Peyer's patch (tissue), 4 donors: ENCODE measurements at regions not wholly inside any gene's neighbourhood (a gene's known extent, or its start where the extent isn't known, plus 50 kb on each side); places are given as distances from the start of the nearest gene placed in this dataset.

Experiments used
- DNase-seq, 3 donors: peaks; one replicate each; pipeline ENCODE4 v3.0.0-alpha.2; 2017 to 2019
- H3K27ac ChIP-seq, 4 donors: fragments of 200-600 bp; sonication (generic); one replicate each; pipeline ENCODE4 v1.5.1; 2016 to 2019
- H3K27me3 ChIP-seq, 2 donors: fragments of 200-600 bp; sonication (generic); one replicate each; pipeline ENCODE4 v1.5.1; 2019
- H3K36me3 ChIP-seq, 3 donors: fragments of 200-600 bp; sonication (generic); one replicate each; pipeline ENCODE4 v1.5.1; 2016 to 2019
- H3K4me1 ChIP-seq, 4 donors: fragments of 200-600 bp; sonication (generic); one replicate each; pipeline ENCODE4 v1.5.1; 2016 to 2019
- H3K4me3 ChIP-seq, 4 donors: fragments of 200-600 bp; sonication (generic); 1 replicate in 3 of 4; 2 replicates in 1 of 4; pipeline ENCODE4 v1.5.1; 2016 to 2019; ENCODE audit warnings: mild to moderate bottlenecking in 1 of 4
- H3K9me3 ChIP-seq, 4 donors: fragments of 200-600 bp; sonication (generic); one replicate each; pipeline ENCODE4 v1.5.1; 2016 to 2019; ENCODE audit warnings: mild to moderate bottlenecking in 1 of 4
- POLR2A ChIP-seq, 2 donors: fragments of 450-650 bp; IDR thresholded peaks; one replicate each; pipeline ENCODE4 v1.5.1; 2017; ENCODE audit warnings: antibody characterized with exemption in 2 of 2, mild to moderate bottlenecking in 2 of 2, moderate library complexity in 2 of 2
- TF ChIP-seq, protein P1 (sequence below), 6 experiments: fragments of 450-650 bp in 4 of 6; fragments of 200-600 bp in 2 of 6; sonication (generic) in 1 of 6; IDR thresholded peaks; one replicate each; pipeline ENCODE4 v1.5.1; 2017 to 2019; ENCODE audit warnings: antibody characterized with exemption in 6 of 6, mild to moderate bottlenecking in 3 of 6, moderate library complexity in 1 of 6

DNA sequence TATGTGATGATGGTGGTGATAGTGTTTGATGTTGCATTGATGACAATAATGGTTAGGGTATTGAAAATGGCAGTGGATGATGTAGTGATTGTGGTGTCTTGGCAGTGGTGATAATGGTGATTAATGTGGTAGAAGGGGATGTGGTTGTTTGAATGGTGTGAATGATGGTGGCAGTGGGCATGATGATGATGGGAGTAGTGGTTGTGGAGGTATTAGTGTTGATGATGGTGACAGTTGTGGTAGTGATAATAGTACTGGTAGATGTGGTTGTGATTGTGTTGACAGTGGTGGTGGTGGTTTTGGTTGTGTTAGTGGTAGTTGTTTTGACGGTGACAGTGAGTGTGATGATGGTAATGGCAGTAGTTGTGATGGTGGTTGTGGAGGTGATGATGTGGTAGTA, 1049.0 kb downstream of the VRK1 start:
- no peaks in the 10 kb centered on the region for H3K9me3 ChIP-seq
- H3K27ac ChIP-seq, result no peak overlapping the region
- no peaks in the 10 kb centered on the region for H3K27me3 ChIP-seq
- TF ChIP-seq, protein P1, sequence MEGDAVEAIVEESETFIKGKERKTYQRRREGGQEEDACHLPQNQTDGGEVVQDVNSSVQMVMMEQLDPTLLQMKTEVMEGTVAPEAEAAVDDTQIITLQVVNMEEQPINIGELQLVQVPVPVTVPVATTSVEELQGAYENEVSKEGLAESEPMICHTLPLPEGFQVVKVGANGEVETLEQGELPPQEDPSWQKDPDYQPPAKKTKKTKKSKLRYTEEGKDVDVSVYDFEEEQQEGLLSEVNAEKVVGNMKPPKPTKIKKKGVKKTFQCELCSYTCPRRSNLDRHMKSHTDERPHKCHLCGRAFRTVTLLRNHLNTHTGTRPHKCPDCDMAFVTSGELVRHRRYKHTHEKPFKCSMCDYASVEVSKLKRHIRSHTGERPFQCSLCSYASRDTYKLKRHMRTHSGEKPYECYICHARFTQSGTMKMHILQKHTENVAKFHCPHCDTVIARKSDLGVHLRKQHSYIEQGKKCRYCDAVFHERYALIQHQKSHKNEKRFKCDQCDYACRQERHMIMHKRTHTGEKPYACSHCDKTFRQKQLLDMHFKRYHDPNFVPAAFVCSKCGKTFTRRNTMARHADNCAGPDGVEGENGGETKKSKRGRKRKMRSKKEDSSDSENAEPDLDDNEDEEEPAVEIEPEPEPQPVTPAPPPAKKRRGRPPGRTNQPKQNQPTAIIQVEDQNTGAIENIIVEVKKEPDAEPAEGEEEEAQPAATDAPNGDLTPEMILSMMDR (IDR thresholded peaks at IDR 0.05), result no peak
- no peak for TF ChIP-seq POLR2A (IDR thresholded peaks at IDR 0.05)
- no peaks in the 10 kb centered on the region for H3K36me3 ChIP-seq
- DNase-seq, result no peak
- no peaks in the 10 kb centered on the region for H3K4me1 ChIP-seq
- no peak overlapping the region for H3K4me3 ChIP-seq

DNA sequence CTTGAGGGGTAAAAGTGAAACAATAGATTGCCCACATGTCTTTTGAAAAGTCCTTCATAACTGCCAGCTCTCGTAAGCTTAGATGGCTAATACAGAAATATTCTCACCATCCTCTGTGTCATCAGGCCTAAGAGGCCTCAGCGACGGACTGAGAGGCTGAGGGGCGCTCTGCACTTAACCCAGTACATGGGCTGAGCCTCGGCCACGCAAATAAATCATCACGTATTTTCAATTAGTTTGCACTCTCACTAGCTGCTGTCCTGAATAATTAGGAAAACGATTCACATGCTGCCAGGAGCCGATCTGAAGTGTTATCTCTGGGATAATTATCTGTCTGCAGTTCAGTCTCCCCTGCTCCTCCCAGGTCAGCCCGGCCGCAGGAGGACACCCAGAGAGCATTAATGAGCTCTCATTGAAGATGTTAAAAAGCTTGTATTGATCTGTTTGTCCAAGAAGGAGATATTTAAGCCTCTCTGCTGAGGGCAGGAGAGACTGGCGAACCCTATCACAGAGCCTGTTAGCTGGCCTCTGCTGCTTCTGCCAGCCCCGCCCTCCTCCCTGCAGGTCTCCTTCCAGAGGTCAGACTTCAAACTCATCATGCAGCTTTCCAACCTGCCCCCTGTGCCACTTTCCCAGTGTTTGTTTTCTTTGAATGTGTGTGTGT, 1051.3 kb downstream of the VRK1 start:
- H3K27ac ChIP-seq, result no peak overlapping the region
- H3K9me3 ChIP-seq, result no peaks in the 10 kb centered on the region
- no peaks in the 10 kb centered on the region for H3K27me3 ChIP-seq
- no peak for DNase-seq
- no peaks in the 10 kb centered on the region for H3K4me1 ChIP-seq
- H3K36me3 ChIP-seq, result no peaks in the 10 kb centered on the region
- TF ChIP-seq, protein P1 (IDR thresholded peaks at IDR 0.05), result no peak
- no peak for TF ChIP-seq POLR2A (IDR thresholded peaks at IDR 0.05)
- no peak overlapping the region for H3K4me3 ChIP-seq

DNA sequence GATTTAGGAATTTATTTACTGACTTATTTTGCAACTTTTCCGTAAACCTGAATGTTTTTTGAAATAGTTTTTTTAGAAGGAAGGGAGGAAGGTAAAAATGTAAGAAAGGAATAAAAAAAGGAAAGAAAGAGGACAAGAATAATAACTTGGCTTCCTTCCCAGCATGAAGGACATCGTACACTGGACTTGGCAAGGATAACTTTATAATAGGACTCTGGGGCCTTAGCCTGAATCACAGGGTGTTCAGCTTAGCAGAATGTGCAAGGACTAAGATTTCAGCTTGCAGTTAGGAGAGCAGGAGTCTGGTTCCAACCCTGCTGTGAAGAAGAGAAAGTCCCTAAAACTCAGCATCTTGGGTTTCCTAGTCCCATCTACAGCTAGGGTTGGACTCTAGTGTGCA, 1053.3 kb downstream of the VRK1 start:
- Histone ChIP-seq H3K27me3 (no peaks in the 10 kb centered on the region), H3K9me3 (no peaks in the 10 kb centered on the region), H3K36me3 (no peaks in the 10 kb centered on the region), H3K4me1 (no peaks in the 10 kb centered on the region), H3K4me3 (no peak overlapping the region), H3K27ac (no peak overlapping the region)
- no peak for DNase-seq
- TF ChIP-seq POLR2A (IDR thresholded peaks at IDR 0.05), result no peak
- TF ChIP-seq, protein P1 (IDR thresholded peaks at IDR 0.05), result no peak

DNA sequence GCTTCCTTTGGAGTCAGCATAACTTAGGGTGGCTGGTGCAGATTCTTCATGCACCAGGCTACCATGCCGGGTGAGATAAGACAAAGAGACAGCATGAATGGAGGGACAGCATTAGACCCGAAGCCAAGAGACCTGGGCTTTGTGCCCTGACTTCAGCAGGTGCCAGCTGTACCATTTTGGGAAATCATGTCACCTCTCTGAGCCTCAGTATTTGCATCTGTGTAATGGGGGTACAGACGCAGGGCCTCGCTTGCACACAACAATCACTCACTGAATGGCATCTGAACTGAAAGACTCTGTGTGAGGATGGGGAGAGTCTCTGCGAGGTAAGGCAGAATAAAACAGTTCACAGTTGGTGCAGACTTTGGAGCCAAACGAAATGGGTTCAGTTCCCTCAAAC, 1053.7 kb downstream of the VRK1 start:
- H3K36me3 ChIP-seq, result no peaks in the 10 kb centered on the region
- H3K4me1 ChIP-seq, result no peaks in the 10 kb centered on the region
- no peak for DNase-seq
- no peaks in the 10 kb centered on the region for H3K27me3 ChIP-seq
- H3K27ac ChIP-seq, result no peak overlapping the region
- H3K9me3 ChIP-seq, result no peaks in the 10 kb centered on the region
- H3K4me3 ChIP-seq, result no peak overlapping the region
- no peak for TF ChIP-seq POLR2A (IDR thresholded peaks at IDR 0.05)
- TF ChIP-seq, protein P1 (IDR thresholded peaks at IDR 0.05), result no peak

DNA sequence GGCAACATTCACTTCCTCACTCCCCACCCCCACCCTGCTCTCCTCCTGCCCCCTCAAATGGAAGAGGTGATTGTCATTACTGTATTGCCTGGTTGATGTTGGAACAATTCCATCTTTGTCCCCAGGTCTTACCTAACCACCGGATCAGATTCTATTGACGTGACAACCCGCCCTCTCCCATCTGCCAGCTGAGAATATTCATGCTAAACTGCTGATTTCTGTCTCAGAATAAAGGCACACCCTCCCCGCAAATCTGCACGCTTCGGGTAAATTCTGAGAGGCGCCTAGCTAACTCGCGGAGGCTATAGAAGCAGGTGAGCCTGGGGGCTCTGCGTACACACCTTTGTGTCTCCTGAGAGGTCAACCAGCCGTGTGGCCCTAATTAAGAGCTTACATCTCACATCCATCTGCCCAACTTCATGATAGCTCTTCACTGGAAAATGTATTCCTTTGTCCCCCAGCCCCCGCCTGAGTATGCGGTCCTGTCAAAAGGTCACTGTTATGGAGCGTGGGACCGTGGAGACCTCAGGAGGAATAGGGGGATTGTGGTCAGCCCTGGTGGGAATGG, 1054.3 kb downstream of the VRK1 start:
- Histone ChIP-seq H3K27me3 (no peaks in the 10 kb centered on the region), H3K36me3 (no peaks in the 10 kb centered on the region), H3K9me3 (no peaks in the 10 kb centered on the region), H3K4me3 (no peak overlapping the region), H3K4me1 (no peaks in the 10 kb centered on the region), H3K27ac (no peak overlapping the region)
- TF ChIP-seq, protein P1 (IDR thresholded peaks at IDR 0.05), result no peak
- TF ChIP-seq POLR2A (IDR thresholded peaks at IDR 0.05), result no peak
- DNase-seq, result no peak
